Uterus (tissue), 2 donors: ENCODE measurements at regions not wholly inside any gene's neighbourhood (a gene's known extent, or its start where the extent isn't known, plus 50 kb on each side); places are given as distances from the start of the nearest gene placed in this dataset.

Experiments
- POLR2A ChIP-seq, 2 donors: fragments of 450-650 bp; IDR thresholded peaks; one replicate each; pipeline ENCODE4 v1.6.1; 2016; ENCODE audit warnings: antibody characterized with exemption in 2 of 2, mild to moderate bottlenecking in 1 of 2, moderate library complexity in 1 of 2
- TF ChIP-seq, protein P1 (sequence below), 4 experiments: fragments of 200-600 bp in 2 of 4; fragments of 450-650 bp in 2 of 4; sonication (generic) in 2 of 4; IDR thresholded peaks; one replicate each; pipeline ENCODE4 v1.5.1; 2016 to 2019; ENCODE audit warnings: antibody characterized with exemption in 4 of 4, mild to moderate bottlenecking in 2 of 4, moderate library complexity in 1 of 4

- TF ChIP-seq, protein P1, sequence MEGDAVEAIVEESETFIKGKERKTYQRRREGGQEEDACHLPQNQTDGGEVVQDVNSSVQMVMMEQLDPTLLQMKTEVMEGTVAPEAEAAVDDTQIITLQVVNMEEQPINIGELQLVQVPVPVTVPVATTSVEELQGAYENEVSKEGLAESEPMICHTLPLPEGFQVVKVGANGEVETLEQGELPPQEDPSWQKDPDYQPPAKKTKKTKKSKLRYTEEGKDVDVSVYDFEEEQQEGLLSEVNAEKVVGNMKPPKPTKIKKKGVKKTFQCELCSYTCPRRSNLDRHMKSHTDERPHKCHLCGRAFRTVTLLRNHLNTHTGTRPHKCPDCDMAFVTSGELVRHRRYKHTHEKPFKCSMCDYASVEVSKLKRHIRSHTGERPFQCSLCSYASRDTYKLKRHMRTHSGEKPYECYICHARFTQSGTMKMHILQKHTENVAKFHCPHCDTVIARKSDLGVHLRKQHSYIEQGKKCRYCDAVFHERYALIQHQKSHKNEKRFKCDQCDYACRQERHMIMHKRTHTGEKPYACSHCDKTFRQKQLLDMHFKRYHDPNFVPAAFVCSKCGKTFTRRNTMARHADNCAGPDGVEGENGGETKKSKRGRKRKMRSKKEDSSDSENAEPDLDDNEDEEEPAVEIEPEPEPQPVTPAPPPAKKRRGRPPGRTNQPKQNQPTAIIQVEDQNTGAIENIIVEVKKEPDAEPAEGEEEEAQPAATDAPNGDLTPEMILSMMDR (IDR thresholded peaks at IDR 0.05) = no peak
- no peak for TF ChIP-seq POLR2A (IDR thresholded peaks at IDR 0.05)
These were observed 89.4 kb downstream of the ATP23 start for GRCh38 chr12:58030566-58031279.
